HCT116 (cell line): ENCODE measurements at regions not wholly inside any gene's neighbourhood (a gene's known extent, or its start where the extent isn't known, plus 50 kb on each side); places are given as distances from the start of the nearest gene placed in this dataset.

Source experiments
- ATAC-seq: fragments of 200-7000 bp; cut with Tn5 transposase; 2 replicates; pipeline ENCODE4 v1.9.1; 2020; ENCODE audit warnings: mild to moderate bottlenecking, moderate library complexity
- BruUV-seq: library from RNA; stranded (reverse); fragments of 400-500 nt; replicated peaks from 2 replicates; lab custom pipeline; 2021; lab: Mats Ljungman, UMichigan
- CTCF ChIA-PET: fragments of 300-600 bp; sonication (Branson Sonifier 250); formaldehyde crosslinking; loops from one replicate; lab custom pipeline; 2021; ENCODE audit warnings: antibody characterized with exemption; lab: Charles Lee
- POLR2A ChIA-PET: fragments of 300-600, 350-600 bp; sonication (Branson Sonifier 250); formaldehyde crosslinking; loops from one replicate; lab custom pipeline; 2021; ENCODE audit warnings: antibody characterized with exemption; lab: Charles Lee
- RAD21 ChIA-PET, 2 experiments: fragments of 300-600 bp; sonication (Branson Sonifier 250); formaldehyde crosslinking; loops; one replicate each; lab custom pipeline; 2023; ENCODE audit warnings: low total read pairs in 2 of 2; ENCODE audit not compliant: uncharacterized antibody in 2 of 2, unreplicated experiment in 2 of 2, low non-redundant PET in 1 of 2; lab: Charles Lee
- DNase-seq: peaks from one replicate; pipeline ENCODE4 v3.0.0-alpha.2; 2010; ENCODE audit warnings: low read depth, low spot score
- H2AFZ ChIP-seq: fragments of 200-600 bp; shearing (Covaris generic), sonication (generic); 2 replicates; pipeline ENCODE4 v1.6.1; 2017; ENCODE audit warnings: low read depth, mixed run types, mixed read lengths, antibody characterized with exemption, low read length; ENCODE audit not compliant: poor library complexity, severe bottlenecking
- H3K27ac ChIP-seq: 2 replicates; pipeline ENCODE4 v1.5.1; 2012; ENCODE audit warnings: low read depth, low read length
- H3K27me3 ChIP-seq: fragments of 200-600 bp; sonication (generic); 2 replicates; pipeline ENCODE4 v1.6.1; 2016; ENCODE audit warnings: mixed run types, low read length, mixed read lengths; ENCODE audit not compliant: insufficient read depth
- H3K36me3 ChIP-seq, 2 experiments: fragments of 200-500 bp in 1 of 2; fragments of 200-600 bp in 1 of 2; sonication (Bioruptor generic) in 1 of 2; sonication (generic) in 1 of 2; 2 replicates each; pipeline versions ENCODE4 v1.5.1 to v1.6.1; 2014 to 2016; ENCODE audit warnings: low read length in 2 of 2, inconsistent platforms in 1 of 2, mixed read lengths in 1 of 2, mixed run types in 1 of 2; ENCODE audit not compliant: insufficient read depth in 2 of 2, control insufficient read depth in 1 of 2
- H3K4me1 ChIP-seq, 2 experiments: fragments of 200-600 bp in 1 of 2; sonication (generic) in 1 of 2; 2 replicates each; pipeline versions ENCODE4 v1.5.1 to v1.6.1; 2012 to 2017; ENCODE audit warnings: low read length in 2 of 2, inconsistent platforms in 1 of 2, mild to moderate bottlenecking in 1 of 2, mixed read lengths in 1 of 2, mixed run types in 1 of 2, moderate library complexity in 1 of 2; ENCODE audit not compliant: insufficient read depth in 2 of 2, control insufficient read depth in 1 of 2
- H3K4me2 ChIP-seq: fragments of 200-600 bp; sonication (generic); 2 replicates; pipeline ENCODE4 v1.6.1; 2017; ENCODE audit warnings: mixed run types, low read length, mixed read lengths
- H3K4me3 ChIP-seq, 2 experiments: fragments of 200-600 bp in 1 of 2; sonication (generic) in 1 of 2; replicated peaks in 1 of 2; 2 replicates each; pipeline ENCODE4 v1.5.1; 2011 to 2016; ENCODE audit warnings: low read length in 2 of 2, control low read depth in 1 of 2, low read depth in 1 of 2, mild to moderate bottlenecking in 1 of 2, mixed read lengths in 1 of 2, mixed run types in 1 of 2
- H3K79me2 ChIP-seq: fragments of 200-600 bp; sonication (generic); 2 replicates; pipeline ENCODE4 v1.6.1; 2017; ENCODE audit warnings: mild to moderate bottlenecking, mixed run types, low read length, moderate library complexity, mixed read lengths; ENCODE audit not compliant: insufficient read depth
- H3K9ac ChIP-seq: fragments of 200-600 bp; sonication (generic); 2 replicates; pipeline ENCODE4 v1.6.1; 2016; ENCODE audit warnings: low read length, mixed read lengths
- H3K9me2 ChIP-seq: fragments of 200-600 bp; sonication (generic), shearing (Covaris generic); 2 replicates; pipeline ENCODE4 v1.6.1; 2017; ENCODE audit warnings: mixed run types, mild to moderate bottlenecking, moderate library complexity; ENCODE audit not compliant: insufficient read depth
- H3K9me3 ChIP-seq, 2 experiments: fragments of 200-500 bp in 1 of 2; fragments of 200-600 bp in 1 of 2; sonication (Bioruptor generic) in 1 of 2; sonication (generic) in 1 of 2; 2 replicates each; pipeline ENCODE4 v1.6.1; 2014 to 2017; ENCODE audit warnings: low read length in 2 of 2, mixed read lengths in 2 of 2, inconsistent platforms in 1 of 2, low read depth in 1 of 2, mild to moderate bottlenecking in 1 of 2, mixed run types in 1 of 2, moderate library complexity in 1 of 2; ENCODE audit not compliant: control insufficient read depth in 1 of 2, insufficient read depth in 1 of 2
- H4K20me1 ChIP-seq: fragments of 200-600 bp; sonication (generic), shearing (Covaris generic); 2 replicates; pipeline ENCODE4 v1.6.1; 2017; ENCODE audit warnings: mixed run types, mild to moderate bottlenecking, moderate library complexity; ENCODE audit not compliant: insufficient read depth
- CBX3 ChIP-seq: IDR thresholded peaks from 2 replicates; pipeline ENCODE4 v1.6.1; 2012; ENCODE audit warnings: low read depth
- CEBPB ChIP-seq: IDR thresholded peaks from 2 replicates; pipeline ENCODE4 v1.6.1; 2012; ENCODE audit warnings: low read depth
- ELF1 ChIP-seq: IDR thresholded peaks from 2 replicates; pipeline ENCODE4 v1.6.1; 2012; ENCODE audit warnings: low read depth, borderline replicate concordance
- EZH2 ChIP-seq: fragments of 200-600 bp; sonication (generic); IDR thresholded peaks from 2 replicates; pipeline ENCODE4 v1.6.1; 2017; ENCODE audit warnings: antibody characterized with exemption, mixed run types
- EZH2phosphoT487 ChIP-seq: fragments of 200-600 bp; IDR thresholded peaks from 2 replicates; pipeline ENCODE4 v1.6.1; 2018; ENCODE audit warnings: antibody characterized with exemption, borderline replicate concordance
- JUND ChIP-seq: IDR thresholded peaks from 2 replicates; pipeline ENCODE4 v1.6.1; 2012
- RAD21 ChIP-seq: IDR thresholded peaks from 2 replicates; pipeline ENCODE4 v1.6.1; 2012; ENCODE audit warnings: low read depth, mild to moderate bottlenecking
- SIN3A ChIP-seq: IDR thresholded peaks from 2 replicates; pipeline ENCODE4 v1.6.1; 2012; ENCODE audit warnings: low read depth
- TCF7L2 ChIP-seq: IDR thresholded peaks from 2 replicates; pipeline ENCODE4 v1.7.0; 2011; ENCODE audit warnings: borderline replicate concordance, inconsistent platforms; ENCODE audit not compliant: insufficient read depth, insufficient read length; ENCODE audit errors: extremely low read depth
- ZFX ChIP-seq: fragments of 450-650 bp; IDR thresholded peaks from 2 replicates; pipeline ENCODE4 v1.6.1; 2017
- ZNF274 ChIP-seq: fragments of 200-500 bp; sonication (Bioruptor generic); IDR thresholded peaks from 2 replicates; pipeline ENCODE4 v1.6.1; 2014; ENCODE audit warnings: mild to moderate bottlenecking, low read depth, low read length, inconsistent platforms
- intact Hi-C: fragments of 100-400 bp; cut with micrococcal nuclease; formaldehyde crosslinking; loops from 2 replicates; pipeline ENCODE4 v1.10.0; 2022
- TF ChIP-seq, protein P1 (sequence below), 3 experiments: fragments of 200-600 bp in 1 of 3; sonication (generic) in 1 of 3; IDR thresholded peaks in 2 of 3; conservative IDR thresholded peaks in 1 of 3; 2 replicates each; pipeline ENCODE4 v1.5.1; 2012 to 2017; ENCODE audit warnings: low read depth in 2 of 3, low read length in 2 of 3, antibody characterized with exemption in 1 of 3, borderline replicate concordance in 1 of 3, control low read depth in 1 of 3, mild to moderate bottlenecking in 1 of 3, mixed read lengths in 1 of 3, mixed run types in 1 of 3, moderate library complexity in 1 of 3; ENCODE audit not compliant: insufficient read depth in 1 of 3
- TF ChIP-seq, protein P2 (sequence below): IDR thresholded peaks from 2 replicates; pipeline ENCODE4 v1.6.1; 2011; ENCODE audit warnings: mild to moderate bottlenecking, low read length, moderate library complexity; ENCODE audit not compliant: insufficient replicate concordance; ENCODE audit errors: extremely low read depth
- TF ChIP-seq, protein P3 (sequence below): IDR thresholded peaks from 2 replicates; pipeline ENCODE4 v1.6.1; 2012
- TF ChIP-seq, protein P4 (sequence below): IDR thresholded peaks from 2 replicates; pipeline ENCODE4 v1.6.1; 2012

DNA sequence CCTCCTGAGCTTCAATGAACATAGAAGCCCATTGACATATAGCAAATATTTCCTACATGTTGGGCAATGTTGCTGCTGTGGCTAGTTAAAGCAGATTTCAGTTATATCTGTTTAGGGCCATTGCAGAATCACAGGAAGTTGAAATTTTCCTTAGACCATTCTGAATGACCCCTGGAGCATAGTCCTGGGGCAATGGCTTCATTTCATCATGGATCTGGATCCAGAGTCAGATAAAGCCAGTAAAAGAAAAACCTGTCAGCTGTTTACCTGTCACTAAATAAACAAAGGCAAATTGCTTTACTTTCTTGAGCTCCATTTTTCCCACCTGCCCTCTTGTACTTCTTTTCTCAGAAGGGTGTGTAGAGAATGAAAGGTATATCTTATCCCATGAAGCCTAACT is 494.0 kb upstream of the MAP3K7 start (continued):
- TF ChIP-seq, protein P1, sequence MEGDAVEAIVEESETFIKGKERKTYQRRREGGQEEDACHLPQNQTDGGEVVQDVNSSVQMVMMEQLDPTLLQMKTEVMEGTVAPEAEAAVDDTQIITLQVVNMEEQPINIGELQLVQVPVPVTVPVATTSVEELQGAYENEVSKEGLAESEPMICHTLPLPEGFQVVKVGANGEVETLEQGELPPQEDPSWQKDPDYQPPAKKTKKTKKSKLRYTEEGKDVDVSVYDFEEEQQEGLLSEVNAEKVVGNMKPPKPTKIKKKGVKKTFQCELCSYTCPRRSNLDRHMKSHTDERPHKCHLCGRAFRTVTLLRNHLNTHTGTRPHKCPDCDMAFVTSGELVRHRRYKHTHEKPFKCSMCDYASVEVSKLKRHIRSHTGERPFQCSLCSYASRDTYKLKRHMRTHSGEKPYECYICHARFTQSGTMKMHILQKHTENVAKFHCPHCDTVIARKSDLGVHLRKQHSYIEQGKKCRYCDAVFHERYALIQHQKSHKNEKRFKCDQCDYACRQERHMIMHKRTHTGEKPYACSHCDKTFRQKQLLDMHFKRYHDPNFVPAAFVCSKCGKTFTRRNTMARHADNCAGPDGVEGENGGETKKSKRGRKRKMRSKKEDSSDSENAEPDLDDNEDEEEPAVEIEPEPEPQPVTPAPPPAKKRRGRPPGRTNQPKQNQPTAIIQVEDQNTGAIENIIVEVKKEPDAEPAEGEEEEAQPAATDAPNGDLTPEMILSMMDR (IDR thresholded peaks at IDR 0.05 in 2 of 3, conservative IDR thresholded peaks at IDR 0.05 in 1 of 3; ENCODE audit: borderline replicate concordance in 1 of 3, insufficient read depth in 1 of 3, low read depth in 2 of 3, low read length in 2 of 3): no peak
- no peak for TF ChIP-seq SIN3A
- no peak for TF ChIP-seq CBX3
- TF ChIP-seq, protein P2, sequence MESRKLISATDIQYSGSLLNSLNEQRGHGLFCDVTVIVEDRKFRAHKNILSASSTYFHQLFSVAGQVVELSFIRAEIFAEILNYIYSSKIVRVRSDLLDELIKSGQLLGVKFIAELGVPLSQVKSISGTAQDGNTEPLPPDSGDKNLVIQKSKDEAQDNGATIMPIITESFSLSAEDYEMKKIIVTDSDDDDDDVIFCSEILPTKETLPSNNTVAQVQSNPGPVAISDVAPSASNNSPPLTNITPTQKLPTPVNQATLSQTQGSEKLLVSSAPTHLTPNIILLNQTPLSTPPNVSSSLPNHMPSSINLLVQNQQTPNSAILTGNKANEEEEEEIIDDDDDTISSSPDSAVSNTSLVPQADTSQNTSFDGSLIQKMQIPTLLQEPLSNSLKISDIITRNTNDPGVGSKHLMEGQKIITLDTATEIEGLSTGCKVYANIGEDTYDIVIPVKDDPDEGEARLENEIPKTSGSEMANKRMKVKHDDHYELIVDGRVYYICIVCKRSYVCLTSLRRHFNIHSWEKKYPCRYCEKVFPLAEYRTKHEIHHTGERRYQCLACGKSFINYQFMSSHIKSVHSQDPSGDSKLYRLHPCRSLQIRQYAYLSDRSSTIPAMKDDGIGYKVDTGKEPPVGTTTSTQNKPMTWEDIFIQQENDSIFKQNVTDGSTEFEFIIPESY: no peak
- TF ChIP-seq TCF7L2: no peak
- no peak for TF ChIP-seq EZH2phosphoT487
- TF ChIP-seq ELF1: no peak
- no peak for TF ChIP-seq CEBPB
- no peak for TF ChIP-seq JUND

DNA sequence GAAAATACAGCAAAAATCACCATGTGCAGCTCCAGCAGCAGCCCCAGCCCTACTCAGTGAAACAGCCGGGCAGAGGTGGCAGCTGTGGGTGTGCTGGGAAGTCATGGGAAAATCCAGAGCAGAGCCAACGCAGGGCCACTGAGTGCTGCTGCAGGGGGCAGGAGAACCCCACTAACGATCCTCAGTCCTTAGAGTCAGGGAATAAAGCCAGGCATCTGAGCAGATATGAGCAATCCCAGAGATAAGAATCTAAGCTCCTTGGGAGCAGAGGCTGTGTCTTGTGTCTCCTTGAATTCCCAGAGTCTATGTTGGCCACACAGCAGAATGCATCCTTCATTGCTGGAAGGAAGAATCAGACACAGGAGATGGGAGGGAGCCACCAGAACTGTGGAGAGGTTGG is 493.1 kb upstream of the MAP3K7 start:
- intact Hi-C loops: no loop called here
- DNase-seq (no peak), ATAC-seq (no peak)
- Histone ChIP-seq H2AFZ (no peak overlapping the region), H3K9me2 (no peaks in the 10 kb centered on the region), H3K4me3 (no peak overlapping the region), H3K79me2 (no peaks in the 10 kb centered on the region), H3K36me3 (no peaks in the 10 kb centered on the region), H3K27ac (no peak overlapping the region), H4K20me1 (no peaks in the 10 kb centered on the region), H3K9ac (no peak overlapping the region), H3K4me1 (no peaks in the 10 kb centered on the region), H3K9me3 (peaks cover 0 to 2% of the 10 kb centered on the region in 2 experiments; a peak in 1 of 4 replicates), H3K4me2 (no peak overlapping the region), H3K27me3 (no peaks in the 10 kb centered on the region)
- TF ChIP-seq, protein P3, sequence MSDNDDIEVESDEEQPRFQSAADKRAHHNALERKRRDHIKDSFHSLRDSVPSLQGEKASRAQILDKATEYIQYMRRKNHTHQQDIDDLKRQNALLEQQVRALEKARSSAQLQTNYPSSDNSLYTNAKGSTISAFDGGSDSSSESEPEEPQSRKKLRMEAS: no peak
- TF ChIP-seq RAD21 (no peak), ZFX (no peak), EZH2 (no peak), ZNF274 (no peak), CEBPB (no peak)
- TF ChIP-seq, protein P4, sequence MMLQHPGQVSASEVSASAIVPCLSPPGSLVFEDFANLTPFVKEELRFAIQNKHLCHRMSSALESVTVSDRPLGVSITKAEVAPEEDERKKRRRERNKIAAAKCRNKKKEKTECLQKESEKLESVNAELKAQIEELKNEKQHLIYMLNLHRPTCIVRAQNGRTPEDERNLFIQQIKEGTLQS: no peak
- ChIA-PET RAD21 (no interaction called here), CTCF (interaction anchor here (2.0 to 2.3 kb wide), 2 partner anchors 139 to 404 kb away, joined by 6 to 10 read pairs; no protein-coding TSS in a partner anchor), POLR2A (no interaction called here)
- BruUV-seq: no TSS peak
